Nephron (organoid): ENCODE measurements at regions not wholly inside any gene's neighbourhood (a gene's known extent, or its start where the extent isn't known, plus 50 kb on each side); places are given as distances from the start of the nearest gene placed in this dataset.

ENCODE experiments used
- H3K27ac Mint-ChIP-seq, 3 experiments: 2 replicates each; pipeline ENCODE4 v1.8.0; 2020; ENCODE audit warnings: mixed read lengths in 3 of 3, mild to moderate bottlenecking in 2 of 3, moderate library complexity in 1 of 3
- H3K27me3 Mint-ChIP-seq: 2 replicates; pipeline ENCODE4 v1.8.0; 2021; ENCODE audit warnings: low read depth, mild to moderate bottlenecking, moderate library complexity, mixed read lengths
- H3K36me3 Mint-ChIP-seq: 2 replicates; pipeline ENCODE4 v1.8.0; 2020; ENCODE audit warnings: low read depth, mixed read lengths
- H3K4me1 Mint-ChIP-seq: 2 replicates; pipeline ENCODE4 v1.8.0; 2020; ENCODE audit warnings: mixed read lengths
- H3K4me3 Mint-ChIP-seq, 3 experiments: 2 replicates each; pipeline ENCODE4 v1.8.0; 2020; ENCODE audit warnings: mild to moderate bottlenecking in 3 of 3, mixed read lengths in 3 of 3, moderate library complexity in 2 of 3
- H3K9me3 Mint-ChIP-seq: 2 replicates; pipeline ENCODE4 v1.8.0; 2020; ENCODE audit warnings: mixed read lengths
- CTCF ChIP-seq, 3 experiments: fragments of 200-600 bp; sonication (generic); IDR thresholded peaks; one replicate each; pipeline ENCODE4 v1.5.0; 2021; ENCODE audit warnings: antibody characterized with exemption in 3 of 3; ENCODE audit not compliant: unreplicated experiment in 3 of 3

DNA sequence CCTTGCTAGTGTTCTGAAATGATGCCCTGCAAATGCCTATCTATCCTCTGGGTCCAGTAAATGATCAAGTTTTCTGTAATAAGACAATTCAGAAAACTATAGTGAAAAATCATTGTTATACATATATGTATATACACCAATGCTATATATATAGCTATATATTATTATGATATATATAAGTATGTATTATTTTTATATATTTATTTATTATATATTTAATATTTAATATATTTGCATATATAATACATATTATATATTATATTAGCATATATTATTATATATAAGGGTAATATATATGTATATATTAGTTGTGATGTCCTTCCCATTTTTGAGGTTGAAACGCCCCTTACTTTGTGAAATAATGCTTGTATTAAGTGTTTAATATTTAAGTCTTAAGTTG, 181.4 kb upstream of the CACNA2D1 start:
- Mint-ChIP-seq H3K9me3 (no peaks in the 10 kb centered on the region), H3K4me1 (no peaks in the 10 kb centered on the region), H3K36me3 (no peaks in the 10 kb centered on the region), H3K4me3 (no peak overlapping the region), H3K27me3 (no peaks in the 10 kb centered on the region), H3K27ac (no peak overlapping the region)
- TF ChIP-seq CTCF (IDR thresholded peaks at IDR 0.05; ENCODE audit: unreplicated experiment in 3 of 3), result no peak

GRCh38 chr7:82624337-82624736, 180.8 kb upstream of the CACNA2D1 start:
- Mint-ChIP-seq H3K9me3 (no peaks in the 10 kb centered on the region), H3K36me3 (no peaks in the 10 kb centered on the region)

DNA sequence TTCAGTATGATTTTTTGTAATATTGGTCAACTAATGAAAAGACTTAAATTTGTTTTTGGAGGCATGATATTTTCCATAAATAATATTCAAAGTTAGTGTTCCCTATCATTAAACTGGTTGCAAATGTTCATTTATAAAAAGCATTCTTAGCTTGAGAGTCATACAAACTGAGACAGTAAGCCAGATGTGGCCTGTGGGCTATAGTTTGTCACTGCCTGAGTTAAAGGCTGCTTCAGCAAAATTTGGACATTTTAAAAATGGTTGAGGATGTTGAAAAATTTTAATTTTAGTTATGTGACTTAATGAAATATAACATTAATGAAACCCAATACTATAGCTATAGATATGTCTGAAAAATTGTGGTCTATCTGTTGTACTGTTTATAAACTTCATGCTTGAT, 180.2 kb upstream of the CACNA2D1 start:
- Mint-ChIP-seq H3K36me3 (no peaks in the 10 kb centered on the region), H3K27ac (no peak overlapping the region), H3K4me1 (no peaks in the 10 kb centered on the region), H3K9me3 (no peaks in the 10 kb centered on the region), H3K27me3 (no peaks in the 10 kb centered on the region), H3K4me3 (no peak overlapping the region)
- TF ChIP-seq CTCF (IDR thresholded peaks at IDR 0.05; ENCODE audit: unreplicated experiment in 3 of 3), result no peak

More at GRCh38 chr7:82624337-82624736, 180.8 kb upstream of the CACNA2D1 start:
- no peaks in the 10 kb centered on the region for H3K27me3 Mint-ChIP-seq
- no peaks in the 10 kb centered on the region for H3K4me1 Mint-ChIP-seq
- no peak overlapping the region for H3K27ac Mint-ChIP-seq
- TF ChIP-seq CTCF (IDR thresholded peaks at IDR 0.05; ENCODE audit: unreplicated experiment in 3 of 3), result no peak
- no peak overlapping the region for H3K4me3 Mint-ChIP-seq

GRCh38 chr7:82617156-82617555, 173.6 kb upstream of the CACNA2D1 start:
- no peak overlapping the region for H3K4me3 Mint-ChIP-seq
- H3K9me3 Mint-ChIP-seq, result no peaks in the 10 kb centered on the region
- no peak for TF ChIP-seq CTCF (IDR thresholded peaks at IDR 0.05; ENCODE audit: unreplicated experiment in 3 of 3)
- H3K4me1 Mint-ChIP-seq, result no peaks in the 10 kb centered on the region
- no peaks in the 10 kb centered on the region for H3K27me3 Mint-ChIP-seq
- H3K36me3 Mint-ChIP-seq, result no peaks in the 10 kb centered on the region
- H3K27ac Mint-ChIP-seq, result no peak overlapping the region

DNA sequence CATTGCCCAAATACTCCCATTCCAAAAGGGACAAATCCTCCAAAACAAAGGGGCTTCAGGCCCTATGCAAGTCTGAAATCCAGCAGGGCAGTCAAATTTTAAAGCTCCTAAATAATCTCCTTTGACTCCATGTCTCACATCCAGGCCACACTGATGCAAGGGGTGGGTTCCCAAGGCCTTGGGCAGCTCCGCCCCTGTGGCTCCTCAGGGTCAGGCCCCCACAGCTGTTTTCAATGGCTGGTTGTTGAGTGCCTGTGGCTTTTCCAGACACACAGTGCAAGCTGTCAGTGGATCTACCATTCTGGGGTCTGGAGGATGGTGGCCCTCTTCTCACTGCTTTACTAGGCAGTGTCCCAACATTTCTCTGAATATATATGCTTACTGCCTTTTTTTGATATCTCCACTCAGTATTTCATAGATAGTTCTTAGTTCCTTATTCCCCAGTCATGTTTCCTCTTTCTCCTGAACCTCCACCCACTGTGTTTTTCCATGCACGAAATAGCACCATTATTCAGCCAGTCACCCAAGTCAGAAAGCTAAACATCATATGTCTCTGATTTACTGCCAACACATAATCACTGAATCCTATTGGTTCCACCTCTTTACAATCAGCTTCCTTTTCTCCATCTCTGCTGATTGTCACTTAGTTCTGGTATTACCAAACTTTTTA, 172.6 kb upstream of the CACNA2D1 start:
- Mint-ChIP-seq H3K27me3 (no peaks in the 10 kb centered on the region), H3K9me3 (no peaks in the 10 kb centered on the region), H3K27ac (no peak overlapping the region), H3K36me3 (no peaks in the 10 kb centered on the region), H3K4me3 (no peak overlapping the region), H3K4me1 (no peaks in the 10 kb centered on the region)
- no peak for TF ChIP-seq CTCF (IDR thresholded peaks at IDR 0.05; ENCODE audit: unreplicated experiment in 3 of 3)

- Mint-ChIP-seq H3K27me3 (no peaks in the 10 kb centered on the region), H3K9me3 (no peaks in the 10 kb centered on the region), H3K27ac (no peak overlapping the region), H3K36me3 (no peaks in the 10 kb centered on the region), H3K4me1 (no peaks in the 10 kb centered on the region), H3K4me3 (no peak overlapping the region)
- no peak for TF ChIP-seq CTCF (IDR thresholded peaks at IDR 0.05; ENCODE audit: unreplicated experiment in 3 of 3)
These were observed 171.9 kb upstream of the CACNA2D1 start for GRCh38 chr7:82615527-82615926.
